Kidney (tissue), 13 donors: ENCODE measurements at regions not wholly inside any gene's neighbourhood (a gene's known extent, or its start where the extent isn't known, plus 50 kb on each side); places are given as distances from the start of the nearest gene placed in this dataset.

Experiments used
- DNase-seq, 5 donors: peaks; one replicate each; pipeline ENCODE4 v3.0.0-alpha.2; 2013 to 2020
- FAIRE-seq: peaks from 2 replicates; lab custom pipeline; 2012; peaks lifted over from hg19 to GRCh38; lab: Jason Lieb, UNC
- H3K27ac ChIP-seq, 2 donors: one replicate each; pipeline ENCODE4 v1.7.0; 2013; ENCODE audit warnings: low read depth in 2 of 2, low read length in 2 of 2, inconsistent platforms in 1 of 2
- H3K27me3 ChIP-seq: one replicate; pipeline ENCODE4 v1.7.1; 2013; ENCODE audit warnings: low read length, inconsistent platforms; ENCODE audit not compliant: control insufficient read depth, insufficient read depth
- H3K36me3 ChIP-seq, 3 donors: one replicate each; pipeline versions ENCODE4 v1.7.0 to v1.7.1; 2013; ENCODE audit warnings: low read length in 3 of 3, control low read depth in 1 of 3, inconsistent platforms in 1 of 3; ENCODE audit not compliant: insufficient read depth in 3 of 3, control insufficient read depth in 2 of 3
- H3K4me1 ChIP-seq, 3 donors: one replicate each; pipeline versions ENCODE4 v1.7.0 to v1.7.1; 2013; ENCODE audit warnings: low read length in 3 of 3, inconsistent platforms in 1 of 3, low read depth in 1 of 3; ENCODE audit not compliant: control insufficient read depth in 2 of 3, insufficient read depth in 2 of 3
- H3K4me3 ChIP-seq, 3 donors: one replicate each; pipeline versions ENCODE4 v1.7.0 to v1.8.1; 2013; ENCODE audit warnings: low read length in 3 of 3, control low read depth in 1 of 3, inconsistent platforms in 1 of 3
- H3K9ac ChIP-seq, 3 donors: one replicate each; pipeline versions ENCODE4 v1.7.0 to v1.7.1; 2013; ENCODE audit warnings: low read length in 3 of 3, control low read depth in 1 of 3, inconsistent platforms in 1 of 3
- H3K9me3 ChIP-seq, 3 donors: one replicate each; pipeline versions ENCODE4 v1.7.0 to v1.7.1; 2013; ENCODE audit warnings: low read length in 3 of 3, control low read depth in 1 of 3, inconsistent platforms in 1 of 3; ENCODE audit not compliant: control insufficient read depth in 2 of 3, insufficient read depth in 1 of 3
- CTCF ChIP-seq: IDR thresholded peaks from 3 replicates; pipeline ENCODE4 v1.5.1; 2012; ENCODE audit warnings: mild to moderate bottlenecking, moderate library complexity, borderline replicate concordance; ENCODE audit not compliant: insufficient read depth; ENCODE audit errors: extremely low read depth
- intact Hi-C: fragments of 100-400 bp; cut with DNase I; formaldehyde crosslinking; loops from one replicate; pipeline ENCODE4 v1.11.1; 2022
- donor health status: control.
- donor health status: control.
- donor health status: control.
- donor health status: control.
- donor health status: control.
- donor health status: DM: yes; HTN: yes; CAD: no.
- donor health status: Normal renal cell carcinoma (clear cell type).

GRCh38 chr12:58541300-58541690, 379.0 kb downstream of the LRIG3 start:
- no peaks in the 10 kb centered on the region for H3K36me3 ChIP-seq
- no peak overlapping the region for H3K9ac ChIP-seq
- intact Hi-C loops: no loop called here
- no peaks in the 10 kb centered on the region for H3K4me1 ChIP-seq
- H3K4me3 ChIP-seq: no peak overlapping the region
- no peaks in the 10 kb centered on the region for H3K9me3 ChIP-seq
- H3K27me3 ChIP-seq: no peaks in the 10 kb centered on the region
- TF ChIP-seq CTCF: no peak
- DNase-seq (no peak), FAIRE-seq (no peak)
- H3K27ac ChIP-seq: no peak overlapping the region

- no peaks in the 10 kb centered on the region for H3K27me3 ChIP-seq
- TF ChIP-seq CTCF: no peak
- no peak overlapping the region for H3K27ac ChIP-seq
- FAIRE-seq (no peak), DNase-seq (no peak)
- H3K9ac ChIP-seq: no peak overlapping the region
- no peaks in the 10 kb centered on the region for H3K36me3 ChIP-seq
- no peak overlapping the region for H3K4me3 ChIP-seq
- intact Hi-C loops: no loop called here
- H3K4me1 ChIP-seq: no peaks in the 10 kb centered on the region
- no peaks in the 10 kb centered on the region for H3K9me3 ChIP-seq
These were observed 376.0 kb downstream of the LRIG3 start for GRCh38 chr12:58544281-58544680.

- FAIRE-seq: no peak
- no peaks in the 10 kb centered on the region for H3K27me3 ChIP-seq
- no peaks in the 10 kb centered on the region for H3K4me1 ChIP-seq
- no peaks in the 10 kb centered on the region for H3K36me3 ChIP-seq
- no peak for DNase-seq
- intact Hi-C loops: no loop called here
- no peak overlapping the region for H3K9ac ChIP-seq
- H3K27ac ChIP-seq: no peak overlapping the region
- H3K9me3 ChIP-seq: no peaks in the 10 kb centered on the region
- no peak overlapping the region for H3K4me3 ChIP-seq
- no peak for TF ChIP-seq CTCF
These were observed 373.1 kb downstream of the LRIG3 start for GRCh38 chr12:58547217-58547616.

- no peak overlapping the region for H3K4me3 ChIP-seq
- DNase-seq (no peak), FAIRE-seq (no peak)
- no peak overlapping the region for H3K9ac ChIP-seq
- H3K4me1 ChIP-seq: no peaks in the 10 kb centered on the region
- no peak for TF ChIP-seq CTCF
- no peaks in the 10 kb centered on the region for H3K27me3 ChIP-seq
- intact Hi-C loops: no loop called here
- H3K27ac ChIP-seq: no peak overlapping the region
- H3K36me3 ChIP-seq: no peaks in the 10 kb centered on the region
- no peaks in the 10 kb centered on the region for H3K9me3 ChIP-seq
These were observed 371.5 kb downstream of the LRIG3 start for GRCh38 chr12:58548801-58549200.
